Vagina (tissue), 2 donors: ENCODE measurements at regions not wholly inside any gene's neighbourhood (a gene's known extent, or its start where the extent isn't known, plus 50 kb on each side); places are given as distances from the start of the nearest gene placed in this dataset.

Experiments used
- DNase-seq, 2 donors: peaks; one replicate each; pipeline ENCODE4 v3.0.0-alpha.2; 2017; ENCODE audit errors: extremely low spot score in 2 of 2
- H3K27ac ChIP-seq: fragments of 200-600 bp; sonication (generic); one replicate; pipeline ENCODE4 v1.5.1; 2019
- H3K27me3 ChIP-seq: fragments of 200-600 bp; sonication (generic); one replicate; pipeline ENCODE4 v1.5.1; 2019
- H3K36me3 ChIP-seq, 2 donors: fragments of 200-600 bp; sonication (generic); one replicate each; pipeline ENCODE4 v1.5.1; 2017 to 2019
- H3K4me1 ChIP-seq: fragments of 200-600 bp; sonication (generic); one replicate; pipeline ENCODE4 v1.5.1; 2019
- H3K4me3 ChIP-seq, 2 donors: fragments of 200-600 bp; sonication (generic); 1 replicate in 1 of 2; 2 replicates in 1 of 2; pipeline ENCODE4 v1.5.1; 2016 to 2019
- H3K9me3 ChIP-seq: fragments of 200-600 bp; sonication (generic); one replicate; pipeline ENCODE4 v1.5.1; 2019
- POLR2A ChIP-seq, 2 donors: fragments of 450-650 bp; IDR thresholded peaks; one replicate each; pipeline ENCODE4 v1.6.1; 2017; ENCODE audit warnings: antibody characterized with exemption in 2 of 2, mild to moderate bottlenecking in 2 of 2, moderate library complexity in 2 of 2
- POLR2AphosphoS5 ChIP-seq, 2 donors: sonication (generic); formaldehyde crosslinking; IDR thresholded peaks; one replicate each; pipeline ENCODE4 v1.9.0; 2017; ENCODE audit warnings: antibody characterized with exemption in 2 of 2, mild to moderate bottlenecking in 2 of 2, low read depth in 1 of 2; ENCODE audit not compliant: insufficient read depth in 1 of 2
- intact Hi-C: fragments of 100-400 bp; cut with DNase I; formaldehyde crosslinking; loops from one replicate; pipeline ENCODE4 v1.15.1; 2023
- TF ChIP-seq, protein P1 (sequence below), 3 experiments: fragments of 450-650 bp in 2 of 3; fragments of 200-600 bp in 1 of 3; sonication (generic) in 1 of 3; IDR thresholded peaks; one replicate each; pipeline ENCODE4 v1.5.1; 2017 to 2019; ENCODE audit warnings: antibody characterized with exemption in 3 of 3, mild to moderate bottlenecking in 2 of 3, moderate library complexity in 2 of 3

DNA sequence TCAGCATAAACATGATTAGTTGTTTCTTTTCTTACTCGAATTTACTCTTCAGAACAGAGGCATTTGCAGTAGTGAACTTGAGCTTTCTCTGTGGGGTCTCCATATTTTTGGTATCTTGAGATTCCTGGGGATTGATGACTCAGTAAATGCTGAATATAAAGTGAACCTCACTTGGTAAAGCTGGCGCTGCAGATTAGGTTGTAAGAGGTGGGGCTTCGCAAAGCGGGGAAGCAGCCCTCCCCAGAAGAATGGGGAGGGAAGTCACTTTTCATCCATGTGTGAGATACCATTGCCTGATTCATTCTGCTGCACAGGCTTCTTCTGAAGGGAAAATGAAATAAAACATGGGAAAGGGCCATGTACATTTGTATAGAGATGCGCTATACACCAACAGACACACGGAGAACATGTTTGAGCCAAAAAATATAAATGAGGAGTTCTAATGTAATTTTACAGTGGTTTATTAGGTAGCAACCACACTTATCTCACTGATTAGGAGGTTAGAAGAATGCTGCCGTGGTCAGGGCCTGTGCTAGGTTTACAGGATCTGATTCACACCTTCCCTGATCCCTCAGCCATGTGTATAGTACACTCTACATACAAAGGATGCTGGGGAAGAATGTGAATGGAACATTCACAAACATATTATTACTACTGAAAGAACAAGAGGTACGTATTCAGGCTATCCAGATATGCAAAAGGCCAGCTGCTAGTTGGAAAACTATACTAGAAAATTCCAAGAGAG, 63.5 kb downstream of the DNTTIP2 start:
- intact Hi-C loops: no loop called here
- TF ChIP-seq POLR2A (IDR thresholded peaks at IDR 0.05): no peak
- H3K4me1 ChIP-seq: peaks cover 36% of the 10 kb centered on the region
- H3K9me3 ChIP-seq: no peaks in the 10 kb centered on the region
- no peak overlapping the region for H3K27ac ChIP-seq
- no peak overlapping the region for H3K4me3 ChIP-seq
- no peak for DNase-seq
- no peaks in the 10 kb centered on the region for H3K27me3 ChIP-seq
- H3K36me3 ChIP-seq: no peaks in the 10 kb centered on the region

DNA sequence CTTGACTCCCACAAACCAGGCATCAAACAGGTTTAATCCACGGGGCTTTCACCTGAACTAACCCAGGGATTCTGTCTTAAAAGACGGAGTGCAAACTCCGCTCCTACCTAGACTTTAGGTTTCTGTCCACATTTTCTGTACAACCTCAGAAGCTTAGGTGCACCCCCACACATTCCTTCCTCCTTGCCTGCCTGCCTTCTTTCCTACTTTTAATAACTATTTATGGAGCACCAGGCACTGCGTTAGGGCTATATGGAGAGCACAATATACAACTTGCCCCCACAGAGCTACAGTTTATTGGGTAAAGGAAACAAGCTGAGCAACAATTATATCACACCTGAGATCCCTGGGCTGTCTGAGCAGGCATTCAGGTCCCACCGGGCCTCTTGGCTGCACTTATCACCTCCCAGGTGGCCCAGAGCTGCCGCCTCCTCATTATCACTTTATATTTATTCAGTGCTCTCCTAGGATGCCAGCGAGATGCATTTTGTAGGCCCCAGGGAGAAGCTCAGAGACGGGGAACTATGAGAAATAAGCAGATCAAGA, 64.1 kb downstream of the DNTTIP2 start:
- intact Hi-C loops: loop anchor here (5.0 kb wide), 2 partner anchors 183 to 378 kb away; no protein-coding TSS in a partner anchor
- Histone ChIP-seq H3K9me3 (no peaks in the 10 kb centered on the region), H3K27ac (no peak overlapping the region), H3K27me3 (no peaks in the 10 kb centered on the region), H3K4me1 (peaks cover 40% of the 10 kb centered on the region), H3K4me3 (no peak overlapping the region), H3K36me3 (no peaks in the 10 kb centered on the region)
- DNase-seq: no peak
- TF ChIP-seq POLR2A (IDR thresholded peaks at IDR 0.05) (no peak), POLR2AphosphoS5 (IDR thresholded peaks at IDR 0.05; ENCODE audit: insufficient read depth in 1 of 2, low read depth in 1 of 2) (no peak)
- TF ChIP-seq, protein P1, sequence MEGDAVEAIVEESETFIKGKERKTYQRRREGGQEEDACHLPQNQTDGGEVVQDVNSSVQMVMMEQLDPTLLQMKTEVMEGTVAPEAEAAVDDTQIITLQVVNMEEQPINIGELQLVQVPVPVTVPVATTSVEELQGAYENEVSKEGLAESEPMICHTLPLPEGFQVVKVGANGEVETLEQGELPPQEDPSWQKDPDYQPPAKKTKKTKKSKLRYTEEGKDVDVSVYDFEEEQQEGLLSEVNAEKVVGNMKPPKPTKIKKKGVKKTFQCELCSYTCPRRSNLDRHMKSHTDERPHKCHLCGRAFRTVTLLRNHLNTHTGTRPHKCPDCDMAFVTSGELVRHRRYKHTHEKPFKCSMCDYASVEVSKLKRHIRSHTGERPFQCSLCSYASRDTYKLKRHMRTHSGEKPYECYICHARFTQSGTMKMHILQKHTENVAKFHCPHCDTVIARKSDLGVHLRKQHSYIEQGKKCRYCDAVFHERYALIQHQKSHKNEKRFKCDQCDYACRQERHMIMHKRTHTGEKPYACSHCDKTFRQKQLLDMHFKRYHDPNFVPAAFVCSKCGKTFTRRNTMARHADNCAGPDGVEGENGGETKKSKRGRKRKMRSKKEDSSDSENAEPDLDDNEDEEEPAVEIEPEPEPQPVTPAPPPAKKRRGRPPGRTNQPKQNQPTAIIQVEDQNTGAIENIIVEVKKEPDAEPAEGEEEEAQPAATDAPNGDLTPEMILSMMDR (IDR thresholded peaks at IDR 0.05): no peak

DNA sequence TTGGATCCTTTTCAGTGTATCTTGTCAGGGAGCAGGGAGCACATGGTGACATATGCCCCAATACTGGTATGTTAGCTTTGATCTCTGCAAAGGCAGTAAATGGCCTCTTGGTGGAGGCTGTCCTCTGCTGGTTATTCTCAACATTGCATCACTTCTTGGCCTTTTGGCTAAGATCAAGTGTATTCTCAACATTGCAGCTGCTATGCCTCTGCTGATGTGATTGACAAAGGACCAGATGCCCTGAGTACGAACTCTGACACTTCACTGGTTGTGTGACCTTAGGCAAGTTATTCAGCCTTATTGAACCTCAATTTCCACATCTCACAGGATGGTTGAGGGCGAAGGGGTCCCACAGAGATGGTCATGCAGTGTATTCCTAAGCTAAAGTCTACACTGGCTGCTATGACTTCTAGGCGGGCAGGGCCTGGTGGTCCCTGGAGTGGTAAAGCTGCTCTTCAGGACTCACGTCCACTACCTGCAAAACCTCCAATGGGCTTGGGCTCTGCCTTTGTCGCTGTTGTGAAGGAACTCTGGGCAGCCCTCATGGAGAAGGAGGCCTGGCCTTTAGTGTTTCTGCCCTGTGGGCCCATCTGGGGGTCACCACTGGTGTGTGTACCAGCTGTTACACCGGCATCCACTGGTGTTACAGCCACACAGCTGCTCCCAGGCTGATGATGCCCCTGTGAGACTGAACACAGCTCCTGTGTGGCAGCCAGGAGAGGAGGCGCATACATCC, 64.8 kb downstream of the DNTTIP2 start:
- Histone ChIP-seq H3K27me3 (no peaks in the 10 kb centered on the region), H3K9me3 (no peaks in the 10 kb centered on the region), H3K27ac (no peak overlapping the region), H3K4me3 (no peak overlapping the region), H3K36me3 (no peaks in the 10 kb centered on the region), H3K4me1 (peaks cover 40% of the 10 kb centered on the region)
- no peak for DNase-seq
- no peak for TF ChIP-seq POLR2A (IDR thresholded peaks at IDR 0.05)
- peak in 1 of 2 donors; percentile 51 for TF ChIP-seq POLR2AphosphoS5 (IDR thresholded peaks at IDR 0.05; ENCODE audit: insufficient read depth in 1 of 2, low read depth in 1 of 2)
- TF ChIP-seq, protein P1 (IDR thresholded peaks at IDR 0.05): peak in 2 of 3 experiments; percentile 87 to 97
- intact Hi-C loops: loop anchor here (5.0 kb wide), 2 partner anchors 182 to 377 kb away; no protein-coding TSS in a partner anchor

DNA sequence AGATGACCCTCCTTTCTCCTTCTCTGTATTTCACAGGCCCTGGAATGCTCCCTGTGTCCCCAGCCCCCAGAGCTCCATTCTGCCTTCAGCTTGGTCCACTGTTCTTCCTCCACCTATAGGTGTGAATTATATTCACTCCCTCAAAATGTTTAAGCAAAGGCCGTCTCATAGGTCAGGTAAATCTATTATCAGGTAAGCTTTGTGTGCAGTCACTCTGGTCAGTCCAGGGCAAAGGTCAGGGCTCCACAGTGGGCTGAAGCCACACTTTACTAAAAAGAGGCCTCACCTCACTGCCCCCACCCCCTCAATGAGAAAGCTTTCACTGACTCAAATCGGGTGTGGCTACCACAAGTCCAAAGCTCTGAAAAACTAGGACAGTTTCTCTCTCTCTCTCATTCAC, 65.9 kb downstream of the DNTTIP2 start:
- Histone ChIP-seq H3K4me1 (peaks cover 40% of the 10 kb centered on the region), H3K27me3 (no peaks in the 10 kb centered on the region), H3K36me3 (no peaks in the 10 kb centered on the region), H3K27ac (peak overlapping the region; percentile 89), H3K4me3 (no peak overlapping the region), H3K9me3 (no peaks in the 10 kb centered on the region)
- intact Hi-C loops: loop anchor here (5.0 kb wide), 2 partner anchors 181 to 376 kb away; no protein-coding TSS in a partner anchor
- DNase-seq: no peak
- TF ChIP-seq POLR2AphosphoS5 (IDR thresholded peaks at IDR 0.05; ENCODE audit: insufficient read depth in 1 of 2, low read depth in 1 of 2) (no peak), POLR2A (IDR thresholded peaks at IDR 0.05) (no peak)
- TF ChIP-seq, protein P1 (IDR thresholded peaks at IDR 0.05): no peak

DNA sequence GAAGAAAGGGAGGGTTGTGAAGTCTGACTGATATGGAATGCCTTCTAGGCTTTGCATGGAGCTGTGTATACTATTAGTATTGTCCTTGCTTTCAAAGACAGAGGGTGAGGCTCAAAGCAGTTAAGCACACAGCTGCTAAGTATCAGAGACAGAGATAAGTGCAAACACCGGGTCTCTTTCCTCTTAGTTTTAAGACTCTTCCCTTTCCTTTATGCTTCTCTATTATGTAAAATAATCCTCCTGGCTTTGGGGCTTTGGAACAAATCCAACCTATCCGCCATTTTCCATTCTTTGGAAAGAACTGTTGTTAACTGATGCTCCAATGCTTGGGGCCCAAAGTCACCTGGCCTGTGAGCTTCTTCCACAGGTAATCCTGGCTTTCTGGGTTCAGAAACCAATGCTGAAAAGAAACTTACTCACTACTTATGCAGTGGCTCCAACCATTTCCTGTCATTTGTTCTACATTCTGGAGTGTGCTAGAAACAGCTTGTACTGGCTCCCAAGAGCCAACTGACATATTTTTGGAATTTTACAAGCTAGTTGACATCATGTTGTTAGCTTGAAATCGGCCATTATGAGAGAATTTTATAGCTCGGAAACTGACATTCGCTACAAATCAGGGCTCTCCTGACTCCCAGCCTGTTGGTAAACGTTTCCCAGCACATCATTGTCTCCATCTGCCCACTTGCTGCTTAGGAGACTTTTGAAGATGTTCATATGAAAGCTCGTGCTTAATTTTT, 67.5 kb downstream of the DNTTIP2 start:
- DNase-seq: no peak
- no peaks in the 10 kb centered on the region for H3K27me3 ChIP-seq

More for the DNA sequence above, 67.5 kb downstream of the DNTTIP2 start:
- Histone ChIP-seq H3K36me3 (no peaks in the 10 kb centered on the region), H3K9me3 (no peaks in the 10 kb centered on the region), H3K4me3 (peak overlapping the region in 1 of 2 donors; percentile 3), H3K4me1 (peaks cover 40% of the 10 kb centered on the region), H3K27ac (peak overlapping the region; percentile 89)
- TF ChIP-seq POLR2AphosphoS5 (IDR thresholded peaks at IDR 0.05; ENCODE audit: insufficient read depth in 1 of 2, low read depth in 1 of 2) (peak in 1 of 2 donors; percentile 84), POLR2A (IDR thresholded peaks at IDR 0.05) (no peak)
- TF ChIP-seq, protein P1 (IDR thresholded peaks at IDR 0.05): no peak
- intact Hi-C loops: loop anchor here (5.0 kb wide), 2 partner anchors 179 to 374 kb away; no protein-coding TSS in a partner anchor
